Immature natural killer cell (primary cell): ENCODE measurements at regions not wholly inside any gene's neighbourhood (a gene's known extent, or its start where the extent isn't known, plus 50 kb on each side); places are given as distances from the start of the nearest gene placed in this dataset.

Experiments used
- DNase-seq, 3 donors: peaks; one replicate each; pipeline ENCODE4 v3.0.0; 2022; ENCODE audit warnings: mixed read lengths in 1 of 3
- H3K27ac Mint-ChIP-seq, 6 donors: one replicate each; pipeline ENCODE4 v1.8.0; 2020; ENCODE audit warnings: mixed read lengths in 6 of 6, mild to moderate bottlenecking in 5 of 6, inconsistent platforms in 4 of 6, moderate library complexity in 3 of 6
- H3K27me3 Mint-ChIP-seq, 3 donors: one replicate each; pipeline ENCODE4 v1.8.0; 2020 to 2021; ENCODE audit warnings: low read depth in 3 of 3, mild to moderate bottlenecking in 3 of 3, mixed read lengths in 3 of 3, moderate library complexity in 3 of 3, inconsistent platforms in 1 of 3
- H3K36me3 Mint-ChIP-seq, 3 donors: one replicate each; pipeline ENCODE4 v1.8.0; 2020; ENCODE audit warnings: mixed read lengths in 3 of 3, inconsistent platforms in 2 of 3, mild to moderate bottlenecking in 2 of 3
- H3K4me1 Mint-ChIP-seq, 2 donors: one replicate each; pipeline ENCODE4 v1.8.0; 2020; ENCODE audit warnings: inconsistent platforms in 2 of 2, mild to moderate bottlenecking in 2 of 2, mixed read lengths in 2 of 2, moderate library complexity in 1 of 2
- H3K4me3 Mint-ChIP-seq, 5 donors: one replicate each; pipeline ENCODE4 v1.8.0; 2020; ENCODE audit warnings: mild to moderate bottlenecking in 5 of 5, mixed read lengths in 5 of 5, inconsistent platforms in 3 of 5, moderate library complexity in 3 of 5
- H3K9me3 Mint-ChIP-seq, 6 donors: one replicate each; pipeline ENCODE4 v1.8.0; 2020; ENCODE audit warnings: mild to moderate bottlenecking in 6 of 6, mixed read lengths in 6 of 6, inconsistent platforms in 4 of 6, moderate library complexity in 3 of 6

GRCh38 chr13:64930636-64931035 is 2299.5 kb downstream of the PCDH9 start:
- H3K4me1 Mint-ChIP-seq = no peaks in the 10 kb centered on the region
- no peak overlapping the region for H3K4me3 Mint-ChIP-seq

GRCh38 chr13:64928696-64929499 is 2301.2 kb downstream of the PCDH9 start:
- Mint-ChIP-seq H3K36me3 (no peaks in the 10 kb centered on the region), H3K9me3 (peaks cover 0 to 13% (median 3%) of the 10 kb centered on the region in 6 donors), H3K4me3 (no peak overlapping the region), H3K27me3 (no peaks in the 10 kb centered on the region), H3K4me1 (no peaks in the 10 kb centered on the region), H3K27ac (no peak overlapping the region)
- DNase-seq = no peak

More at GRCh38 chr13:64930636-64931035, 2299.5 kb downstream of the PCDH9 start:
- no peak for DNase-seq
- Mint-ChIP-seq H3K27ac (no peak overlapping the region), H3K36me3 (no peaks in the 10 kb centered on the region), H3K27me3 (no peaks in the 10 kb centered on the region), H3K9me3 (peaks cover 2 to 14% (median 4%) of the 10 kb centered on the region in 6 donors)

- no peak for DNase-seq
- H3K4me3 Mint-ChIP-seq = no peak overlapping the region
- H3K27me3 Mint-ChIP-seq = no peaks in the 10 kb centered on the region
- H3K4me1 Mint-ChIP-seq = no peaks in the 10 kb centered on the region
- H3K36me3 Mint-ChIP-seq = no peaks in the 10 kb centered on the region
- H3K27ac Mint-ChIP-seq = no peak overlapping the region
- peaks cover 2 to 24% (median 8%) of the 10 kb centered on the region in 6 donors for H3K9me3 Mint-ChIP-seq
These were observed 2304.4 kb downstream of the PCDH9 start for GRCh38 chr13:64925727-64926126.

- Mint-ChIP-seq H3K4me3 (no peak overlapping the region), H3K36me3 (no peaks in the 10 kb centered on the region), H3K27me3 (peaks cover 0 to 1% (median 0%) of the 10 kb centered on the region in 3 donors), H3K9me3 (peaks cover 2 to 28% (median 8%) of the 10 kb centered on the region in 6 donors), H3K27ac (no peak overlapping the region), H3K4me1 (no peaks in the 10 kb centered on the region)
- no peak for DNase-seq
These were observed 2304.9 kb downstream of the PCDH9 start for GRCh38 chr13:64925284-64925683.

GRCh38 chr13:64924401-64924800 is 2305.7 kb downstream of the PCDH9 start:
- H3K36me3 Mint-ChIP-seq = no peaks in the 10 kb centered on the region
- peaks cover 0 to 1% (median 0%) of the 10 kb centered on the region in 3 donors for H3K27me3 Mint-ChIP-seq
- no peaks in the 10 kb centered on the region for H3K4me1 Mint-ChIP-seq
- H3K9me3 Mint-ChIP-seq = peaks cover 4 to 35% (median 9%) of the 10 kb centered on the region in 6 donors
- no peak overlapping the region for H3K4me3 Mint-ChIP-seq
- H3K27ac Mint-ChIP-seq = no peak overlapping the region
- no peak for DNase-seq

- Mint-ChIP-seq H3K4me1 (no peaks in the 10 kb centered on the region), H3K9me3 (peaks cover 3 to 40% (median 17%) of the 10 kb centered on the region in 6 donors)
These were observed 2312.6 kb downstream of the PCDH9 start for GRCh38 chr13:64917566-64917965.

GRCh38 chr13:64912141-64912540 is 2318.0 kb downstream of the PCDH9 start:
- no peak for DNase-seq
- Mint-ChIP-seq H3K27ac (no peak overlapping the region), H3K36me3 (no peaks in the 10 kb centered on the region), H3K4me3 (no peak overlapping the region), H3K4me1 (no peaks in the 10 kb centered on the region), H3K9me3 (peaks cover 5 to 33% (median 12%) of the 10 kb centered on the region in 6 donors), H3K27me3 (peaks cover 0 to 3% (median 0%) of the 10 kb centered on the region in 3 donors)

More at GRCh38 chr13:64917566-64917965, 2312.6 kb downstream of the PCDH9 start:
- H3K27ac Mint-ChIP-seq = no peak overlapping the region
- no peaks in the 10 kb centered on the region for H3K36me3 Mint-ChIP-seq
- no peak overlapping the region for H3K4me3 Mint-ChIP-seq
- no peak for DNase-seq
- H3K27me3 Mint-ChIP-seq = peaks cover 0 to 3% (median 1%) of the 10 kb centered on the region in 3 donors

GRCh38 chr13:64910096-64910495 is 2320.0 kb downstream of the PCDH9 start:
- Mint-ChIP-seq H3K4me3 (no peak overlapping the region), H3K27ac (no peak overlapping the region), H3K4me1 (no peaks in the 10 kb centered on the region), H3K27me3 (no peaks in the 10 kb centered on the region), H3K9me3 (peaks cover 5 to 34% (median 13%) of the 10 kb centered on the region in 6 donors), H3K36me3 (no peaks in the 10 kb centered on the region)
- DNase-seq = no peak

- Mint-ChIP-seq H3K9me3 (peaks cover 7 to 40% (median 15%) of the 10 kb centered on the region in 6 donors), H3K36me3 (no peaks in the 10 kb centered on the region), H3K4me1 (no peaks in the 10 kb centered on the region), H3K27me3 (no peaks in the 10 kb centered on the region), H3K4me3 (no peak overlapping the region), H3K27ac (no peak overlapping the region)
- no peak for DNase-seq
These were observed 2321.0 kb downstream of the PCDH9 start for GRCh38 chr13:64909184-64909583.

- peaks cover 0 to 4% (median 0%) of the 10 kb centered on the region in 3 donors for H3K36me3 Mint-ChIP-seq
These were observed 2330.1 kb downstream of the PCDH9 start for GRCh38 chr13:64900039-64900438.

GRCh38 chr13:64884976-64885375 is 2345.2 kb downstream of the PCDH9 start:
- H3K9me3 Mint-ChIP-seq = peaks cover 2 to 26% (median 12%) of the 10 kb centered on the region in 6 donors
- H3K27ac Mint-ChIP-seq = no peak overlapping the region
- no peak overlapping the region for H3K4me3 Mint-ChIP-seq
- no peaks in the 10 kb centered on the region for H3K4me1 Mint-ChIP-seq
- no peak for DNase-seq
- no peaks in the 10 kb centered on the region for H3K36me3 Mint-ChIP-seq
- peaks cover 0 to 2% (median 0%) of the 10 kb centered on the region in 3 donors for H3K27me3 Mint-ChIP-seq

More at GRCh38 chr13:64900039-64900438, 2330.1 kb downstream of the PCDH9 start:
- DNase-seq = no peak
- Mint-ChIP-seq H3K27ac (no peak overlapping the region), H3K4me1 (no peaks in the 10 kb centered on the region), H3K4me3 (no peak overlapping the region), H3K27me3 (peaks cover 0 to 7% (median 2%) of the 10 kb centered on the region in 3 donors), H3K9me3 (peaks cover 4 to 48% (median 18%) of the 10 kb centered on the region in 6 donors)

- Mint-ChIP-seq H3K27me3 (no peaks in the 10 kb centered on the region), H3K4me1 (no peaks in the 10 kb centered on the region), H3K4me3 (no peak overlapping the region), H3K27ac (no peak overlapping the region), H3K36me3 (no peaks in the 10 kb centered on the region), H3K9me3 (peaks cover 3 to 18% (median 6%) of the 10 kb centered on the region in 6 donors)
- no peak for DNase-seq
These were observed 2353.0 kb downstream of the PCDH9 start for GRCh38 chr13:64877176-64877575.

- Mint-ChIP-seq H3K36me3 (no peaks in the 10 kb centered on the region), H3K4me3 (no peak overlapping the region), H3K4me1 (no peaks in the 10 kb centered on the region), H3K27ac (no peak overlapping the region), H3K27me3 (no peaks in the 10 kb centered on the region), H3K9me3 (peaks cover 4 to 21% (median 9%) of the 10 kb centered on the region in 6 donors)
- no peak for DNase-seq
These were observed 2358.4 kb downstream of the PCDH9 start for GRCh38 chr13:64871742-64872141.

GRCh38 chr13:64869539-64869938 is 2360.6 kb downstream of the PCDH9 start:
- H3K4me1 Mint-ChIP-seq = no peaks in the 10 kb centered on the region
- H3K27ac Mint-ChIP-seq = no peak overlapping the region
- no peaks in the 10 kb centered on the region for H3K36me3 Mint-ChIP-seq
- H3K9me3 Mint-ChIP-seq = peaks cover 7 to 22% (median 11%) of the 10 kb centered on the region in 6 donors
- DNase-seq = no peak
- no peaks in the 10 kb centered on the region for H3K27me3 Mint-ChIP-seq
- no peak overlapping the region for H3K4me3 Mint-ChIP-seq
